Upper lobe of right lung (tissue), 1 donor: ENCODE measurements at regions not wholly inside any gene's neighbourhood (a gene's known extent, or its start where the extent isn't known, plus 50 kb on each side); places are given as distances from the start of the nearest gene placed in this dataset.

Experiments
- ATAC-seq: fragments of 200-7000 bp; cut with Tn5 transposase; one replicate; pipeline ENCODE4 v1.9.1; 2020; ENCODE audit warnings: mild to moderate bottlenecking, moderate library complexity
- DNase-seq: peaks from one replicate; pipeline ENCODE4 v3.0.0-alpha.2; 2020
- H3K27ac ChIP-seq: fragments of 200-600 bp; one replicate; pipeline ENCODE4 v1.8.0; 2022
- H3K27me3 ChIP-seq: fragments of 200-600 bp; one replicate; pipeline ENCODE4 v1.8.0; 2022; ENCODE audit warnings: mild to moderate bottlenecking
- H3K36me3 ChIP-seq: fragments of 200-600 bp; one replicate; pipeline ENCODE4 v1.8.0; 2022
- H3K4me1 ChIP-seq: fragments of 200-600 bp; one replicate; pipeline ENCODE4 v1.8.0; 2022
- H3K4me3 ChIP-seq: fragments of 200-600 bp; one replicate; pipeline ENCODE4 v1.8.0; 2022; ENCODE audit warnings: mild to moderate bottlenecking
- H3K9me3 ChIP-seq: fragments of 200-600 bp; one replicate; pipeline ENCODE4 v1.8.0; 2022
- intact Hi-C: fragments of 100-400 bp; cut with DNase I; formaldehyde crosslinking; loops from one replicate; pipeline ENCODE4 v1.11.0; 2022
- TF ChIP-seq, protein P1 (sequence below): fragments of 200-600 bp; IDR thresholded peaks from one replicate; pipeline ENCODE4 v1.8.0; 2022; ENCODE audit warnings: antibody characterized with exemption
- donor health status: DM: no; HTN: yes; CAD: no; lungs with severe emphysema.

DNA sequence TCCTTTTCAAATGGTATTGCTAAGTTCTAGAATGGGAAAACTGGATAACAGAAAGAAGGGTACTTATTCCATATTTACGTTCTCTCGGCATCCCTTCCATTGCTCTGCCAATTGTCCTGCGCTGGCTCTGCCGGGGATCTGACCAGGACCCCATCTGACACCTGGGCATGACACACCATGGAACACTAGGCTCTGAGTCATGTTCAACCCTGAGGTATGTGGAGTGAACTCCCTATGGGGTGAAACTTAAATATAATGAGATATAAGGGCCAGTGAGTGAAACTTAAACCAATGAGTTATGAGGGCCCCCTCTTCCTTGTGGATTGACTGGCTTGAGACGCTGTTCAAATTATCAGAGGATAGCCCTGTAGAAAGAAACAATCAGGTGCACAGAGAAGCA is 55.1 kb upstream of the ZEB1 start:
- Histone ChIP-seq H3K4me1 (no peaks in the 10 kb centered on the region), H3K4me3 (no peak overlapping the region), H3K27ac (no peak overlapping the region), H3K27me3 (no peaks in the 10 kb centered on the region), H3K9me3 (no peaks in the 10 kb centered on the region), H3K36me3 (no peaks in the 10 kb centered on the region)
- TF ChIP-seq, protein P1, sequence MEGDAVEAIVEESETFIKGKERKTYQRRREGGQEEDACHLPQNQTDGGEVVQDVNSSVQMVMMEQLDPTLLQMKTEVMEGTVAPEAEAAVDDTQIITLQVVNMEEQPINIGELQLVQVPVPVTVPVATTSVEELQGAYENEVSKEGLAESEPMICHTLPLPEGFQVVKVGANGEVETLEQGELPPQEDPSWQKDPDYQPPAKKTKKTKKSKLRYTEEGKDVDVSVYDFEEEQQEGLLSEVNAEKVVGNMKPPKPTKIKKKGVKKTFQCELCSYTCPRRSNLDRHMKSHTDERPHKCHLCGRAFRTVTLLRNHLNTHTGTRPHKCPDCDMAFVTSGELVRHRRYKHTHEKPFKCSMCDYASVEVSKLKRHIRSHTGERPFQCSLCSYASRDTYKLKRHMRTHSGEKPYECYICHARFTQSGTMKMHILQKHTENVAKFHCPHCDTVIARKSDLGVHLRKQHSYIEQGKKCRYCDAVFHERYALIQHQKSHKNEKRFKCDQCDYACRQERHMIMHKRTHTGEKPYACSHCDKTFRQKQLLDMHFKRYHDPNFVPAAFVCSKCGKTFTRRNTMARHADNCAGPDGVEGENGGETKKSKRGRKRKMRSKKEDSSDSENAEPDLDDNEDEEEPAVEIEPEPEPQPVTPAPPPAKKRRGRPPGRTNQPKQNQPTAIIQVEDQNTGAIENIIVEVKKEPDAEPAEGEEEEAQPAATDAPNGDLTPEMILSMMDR = no peak
- DNase-seq (no peak), ATAC-seq (no peak)
- intact Hi-C loops = no loop called here

DNA sequence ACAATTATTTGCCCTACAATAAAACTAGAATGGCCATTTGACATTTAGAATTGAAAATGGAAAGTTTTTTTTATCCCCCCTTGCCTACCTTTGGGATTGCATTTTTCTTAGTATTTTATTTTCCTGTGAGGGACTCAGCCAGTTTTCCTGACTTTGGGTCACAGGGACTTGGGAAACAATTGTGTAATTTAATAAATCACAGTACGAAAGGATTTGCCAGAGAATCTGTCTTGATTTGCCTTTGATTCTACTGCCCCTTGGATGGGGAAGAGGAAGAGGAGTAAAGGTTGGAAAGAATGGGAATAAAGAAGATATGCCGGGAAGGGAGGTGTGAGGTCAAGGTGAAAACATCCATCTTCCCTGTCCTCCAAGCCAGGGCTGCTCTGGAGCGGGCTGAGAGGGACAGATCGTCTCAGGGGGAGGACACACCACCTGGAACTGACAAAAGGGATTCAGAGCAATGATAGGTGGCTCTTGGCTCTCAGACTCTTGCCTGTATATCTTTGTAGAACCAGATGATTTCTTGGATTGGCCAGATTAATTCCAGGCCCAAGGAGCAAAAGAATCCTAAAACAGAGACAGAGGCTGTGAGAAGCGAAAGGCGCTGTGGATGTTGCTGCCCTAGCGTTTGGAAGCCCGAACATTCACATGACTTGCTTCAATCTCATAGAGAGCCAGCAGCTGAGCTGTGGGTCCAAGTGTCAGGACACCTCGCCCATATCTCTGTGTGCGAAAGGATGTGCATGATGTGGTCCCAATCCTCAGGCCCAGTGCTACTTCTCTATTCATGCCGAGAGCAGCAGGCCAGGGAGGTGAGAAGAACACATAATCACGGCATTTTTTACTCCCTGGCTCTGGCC is 50.3 kb upstream of the ZEB1 start:
- TF ChIP-seq, protein P1 = no peak
- DNase-seq (no peak), ATAC-seq (no peak)
- H3K4me3 ChIP-seq = no peak overlapping the region
- intact Hi-C loops = no loop called here
- no peaks in the 10 kb centered on the region for H3K9me3 ChIP-seq
- no peaks in the 10 kb centered on the region for H3K36me3 ChIP-seq
- H3K27ac ChIP-seq = no peak overlapping the region
- no peaks in the 10 kb centered on the region for H3K27me3 ChIP-seq
- no peaks in the 10 kb centered on the region for H3K4me1 ChIP-seq
